GM21529 (cell line): ENCODE measurements at regions not wholly inside any gene's neighbourhood (a gene's known extent, or its start where the extent isn't known, plus 50 kb on each side); places are given as distances from the start of the nearest gene placed in this dataset.

Experiments used
- ATAC-seq: cut with Tn5 transposase; IDR thresholded peaks from one replicate; pipeline ENCODE4 v1.9.1; 2021; ENCODE audit not compliant: unreplicated experiment

- ATAC-seq = no peak
These were observed 106.5 kb upstream of the FRY start for GRCh38 chr13:31925079-31925478.

GRCh38 chr13:31927219-31927653, 104.3 kb upstream of the FRY start:
- ATAC-seq = no peak

GRCh38 chr13:31929031-31929770, 102.4 kb upstream of the FRY start:
- no peak for ATAC-seq

- ATAC-seq = peak; percentile 36
These were observed 101.1 kb upstream of the FRY start for GRCh38 chr13:31930490-31930889.

- peak; percentile 99 for ATAC-seq
These were observed 100.6 kb upstream of the FRY start for GRCh38 chr13:31930901-31931522.

GRCh38 chr13:31937436-31937835, 94.1 kb upstream of the FRY start:
- ATAC-seq = no peak

GRCh38 chr13:31940076-31940475, 91.5 kb upstream of the FRY start:
- ATAC-seq = no peak

GRCh38 chr13:31943591-31943990, 88.0 kb upstream of the FRY start:
- ATAC-seq = no peak

- ATAC-seq = no peak
These were observed 87.1 kb upstream of the FRY start for GRCh38 chr13:31944262-31945160.

GRCh38 chr13:31945202-31945961, 86.2 kb upstream of the FRY start:
- no peak for ATAC-seq

GRCh38 chr13:31946091-31946770, 85.3 kb upstream of the FRY start:
- no peak for ATAC-seq

GRCh38 chr13:31947105-31947504, 84.5 kb upstream of the FRY start:
- no peak for ATAC-seq

- ATAC-seq = no peak
These were observed 84.1 kb upstream of the FRY start for GRCh38 chr13:31947506-31947905.

- no peak for ATAC-seq
These were observed 82.1 kb upstream of the FRY start for GRCh38 chr13:31949486-31949885.

- no peak for ATAC-seq
These were observed 81.3 kb upstream of the FRY start for GRCh38 chr13:31950111-31950815.

- peak; percentile 97 for ATAC-seq
These were observed 80.3 kb upstream of the FRY start for GRCh38 chr13:31951215-31951678.

- ATAC-seq = no peak
These were observed 78.8 kb upstream of the FRY start for GRCh38 chr13:31952641-31953380.

GRCh38 chr13:31955101-31955500, 76.5 kb upstream of the FRY start:
- no peak for ATAC-seq

GRCh38 chr13:31955741-31956140, 75.8 kb upstream of the FRY start:
- ATAC-seq = no peak
